Caco-2 (cell line): ENCODE measurements at regions not wholly inside any gene's neighbourhood (a gene's known extent, or its start where the extent isn't known, plus 50 kb on each side); places are given as distances from the start of the nearest gene placed in this dataset.

Experiments used
- BruUV-seq: library from RNA; stranded (reverse); fragments of 400-500 nt; replicated peaks from 2 replicates; lab custom pipeline; 2021; lab: Mats Ljungman, UMichigan
- CTCF ChIA-PET: fragments of 300-600 bp; sonication (Branson Sonifier 250); formaldehyde crosslinking; loops from one replicate; lab custom pipeline; 2022; ENCODE audit warnings: antibody characterized with exemption; lab: Charles Lee
- POLR2A ChIA-PET: fragments of 300-600 bp; sonication (Branson Sonifier 250); formaldehyde crosslinking; loops from one replicate; lab custom pipeline; 2022; ENCODE audit warnings: antibody characterized with exemption; lab: Charles Lee
- DNase-seq, 2 experiments: peaks; one replicate each; pipeline versions ENCODE4 v3.0.0 to v3.0.0-alpha.2; 2020 to 2022
- H3K27me3 ChIP-seq: replicated peaks from 2 replicates; pipeline ENCODE4 v1.6.0; 2011; ENCODE audit warnings: low read length; ENCODE audit not compliant: control insufficient read depth, insufficient read depth
- H3K36me3 ChIP-seq: 2 replicates; pipeline ENCODE4 v1.5.1; 2011; ENCODE audit warnings: low read length; ENCODE audit not compliant: control insufficient read depth, insufficient read depth
- H3K4me1 ChIP-seq: fragments of 250-450 bp; sonication (Bioruptor Pico); 2 replicates; pipeline ENCODE4 v1.5.1; 2020; ENCODE audit warnings: mild to moderate bottlenecking
- H3K4me3 ChIP-seq: 2 replicates; pipeline ENCODE4 v1.5.1; 2011; ENCODE audit warnings: low read depth, mild to moderate bottlenecking, control low read depth, low read length
- H3K9me3 ChIP-seq: fragments of 250-450 bp; sonication (Bioruptor Pico); 2 replicates; pipeline ENCODE4 v1.5.1; 2020; ENCODE audit warnings: mild to moderate bottlenecking, moderate library complexity
- H3K27ac Mint-ChIP-seq: one replicate; pipeline ENCODE4 v1.8.0; 2022; ENCODE audit warnings: mixed read lengths; ENCODE audit not compliant: unreplicated experiment
- H3K27me3 Mint-ChIP-seq: one replicate; pipeline ENCODE4 v1.8.0; 2022; ENCODE audit warnings: mixed read lengths; ENCODE audit not compliant: insufficient read depth, unreplicated experiment
- H3K36me3 Mint-ChIP-seq: one replicate; pipeline ENCODE4 v1.8.0; 2022; ENCODE audit warnings: mild to moderate bottlenecking, mixed read lengths; ENCODE audit not compliant: insufficient read depth, unreplicated experiment
- H3K4me1 Mint-ChIP-seq: one replicate; pipeline ENCODE4 v1.8.0; 2022; ENCODE audit warnings: low read depth, mixed read lengths; ENCODE audit not compliant: unreplicated experiment
- H3K4me3 Mint-ChIP-seq: one replicate; pipeline ENCODE4 v1.8.0; 2022; ENCODE audit warnings: mild to moderate bottlenecking, moderate library complexity, mixed read lengths; ENCODE audit not compliant: unreplicated experiment
- H3K9me3 Mint-ChIP-seq: one replicate; pipeline ENCODE4 v1.8.0; 2022; ENCODE audit warnings: mixed read lengths; ENCODE audit not compliant: unreplicated experiment
- intact Hi-C: fragments of 100-400 bp; cut with micrococcal nuclease; formaldehyde crosslinking; loops from one replicate; pipeline ENCODE4 v1.10.0; 2022; ENCODE audit not compliant: unreplicated experiment
- TF ChIP-seq, protein P1 (sequence below), 2 experiments: fragments of 200-600 bp in 1 of 2; IDR thresholded peaks; 1 replicate in 1 of 2; 2 replicates in 1 of 2; pipeline versions ENCODE4 v1.5.1 to v1.8.0; 2011 to 2022; ENCODE audit warnings: antibody characterized with exemption in 1 of 2, control low read depth in 1 of 2, inconsistent platforms in 1 of 2, low read depth in 1 of 2, low read length in 1 of 2, mild to moderate bottlenecking in 1 of 2, moderate library complexity in 1 of 2; ENCODE audit not compliant: insufficient read depth in 1 of 2, severe bottlenecking in 1 of 2, unreplicated experiment in 1 of 2

DNA sequence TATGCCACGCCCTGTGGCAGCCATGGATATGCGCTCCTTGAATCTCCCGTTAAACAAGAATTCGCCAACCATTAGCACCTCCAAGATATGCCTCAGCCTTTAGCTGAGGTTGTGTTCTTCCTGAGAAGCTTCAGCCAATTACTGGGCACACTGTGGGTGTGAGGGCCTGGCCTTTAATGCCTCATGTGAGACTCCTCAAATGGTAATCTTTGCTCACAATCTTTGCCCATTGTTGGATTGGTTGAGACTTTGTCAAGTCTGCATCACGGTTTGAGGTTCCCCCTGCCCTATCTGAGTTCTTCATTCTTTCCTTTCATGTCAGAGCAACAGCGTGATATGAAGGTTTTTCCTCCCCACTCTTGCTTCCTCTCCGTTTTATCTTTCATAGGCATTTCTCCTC is 108.1 kb upstream of the CCDC54 start:
- H3K4me3 Mint-ChIP-seq: no peak overlapping the region
- no peaks in the 10 kb centered on the region; the same call in none of the 2 replicates for H3K27me3 ChIP-seq
- no peak overlapping the region for H3K27ac Mint-ChIP-seq
- H3K27me3 Mint-ChIP-seq: no peaks in the 10 kb centered on the region
- no peaks in the 10 kb centered on the region for H3K36me3 Mint-ChIP-seq
- ChIA-PET POLR2A (no interaction called here), CTCF (no interaction called here)
- BruUV-seq: no TSS peak
- intact Hi-C loops: no loop called here
- H3K4me1 ChIP-seq: peaks cover 13% of the 10 kb centered on the region; the same call in 1 of the 2 replicates
- H3K4me1 Mint-ChIP-seq: peaks cover 9% of the 10 kb centered on the region
- TF ChIP-seq, protein P1, sequence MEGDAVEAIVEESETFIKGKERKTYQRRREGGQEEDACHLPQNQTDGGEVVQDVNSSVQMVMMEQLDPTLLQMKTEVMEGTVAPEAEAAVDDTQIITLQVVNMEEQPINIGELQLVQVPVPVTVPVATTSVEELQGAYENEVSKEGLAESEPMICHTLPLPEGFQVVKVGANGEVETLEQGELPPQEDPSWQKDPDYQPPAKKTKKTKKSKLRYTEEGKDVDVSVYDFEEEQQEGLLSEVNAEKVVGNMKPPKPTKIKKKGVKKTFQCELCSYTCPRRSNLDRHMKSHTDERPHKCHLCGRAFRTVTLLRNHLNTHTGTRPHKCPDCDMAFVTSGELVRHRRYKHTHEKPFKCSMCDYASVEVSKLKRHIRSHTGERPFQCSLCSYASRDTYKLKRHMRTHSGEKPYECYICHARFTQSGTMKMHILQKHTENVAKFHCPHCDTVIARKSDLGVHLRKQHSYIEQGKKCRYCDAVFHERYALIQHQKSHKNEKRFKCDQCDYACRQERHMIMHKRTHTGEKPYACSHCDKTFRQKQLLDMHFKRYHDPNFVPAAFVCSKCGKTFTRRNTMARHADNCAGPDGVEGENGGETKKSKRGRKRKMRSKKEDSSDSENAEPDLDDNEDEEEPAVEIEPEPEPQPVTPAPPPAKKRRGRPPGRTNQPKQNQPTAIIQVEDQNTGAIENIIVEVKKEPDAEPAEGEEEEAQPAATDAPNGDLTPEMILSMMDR (IDR thresholded peaks at IDR 0.05; ENCODE audit: insufficient read depth in 1 of 2, low read depth in 1 of 2, low read length in 1 of 2, severe bottlenecking in 1 of 2, unreplicated experiment in 1 of 2): no peak
- H3K36me3 ChIP-seq: no peaks in the 10 kb centered on the region
- no peaks in the 10 kb centered on the region for H3K9me3 ChIP-seq
- H3K4me3 ChIP-seq: no peak overlapping the region
- H3K9me3 Mint-ChIP-seq: no peaks in the 10 kb centered on the region
- no peak for DNase-seq

DNA sequence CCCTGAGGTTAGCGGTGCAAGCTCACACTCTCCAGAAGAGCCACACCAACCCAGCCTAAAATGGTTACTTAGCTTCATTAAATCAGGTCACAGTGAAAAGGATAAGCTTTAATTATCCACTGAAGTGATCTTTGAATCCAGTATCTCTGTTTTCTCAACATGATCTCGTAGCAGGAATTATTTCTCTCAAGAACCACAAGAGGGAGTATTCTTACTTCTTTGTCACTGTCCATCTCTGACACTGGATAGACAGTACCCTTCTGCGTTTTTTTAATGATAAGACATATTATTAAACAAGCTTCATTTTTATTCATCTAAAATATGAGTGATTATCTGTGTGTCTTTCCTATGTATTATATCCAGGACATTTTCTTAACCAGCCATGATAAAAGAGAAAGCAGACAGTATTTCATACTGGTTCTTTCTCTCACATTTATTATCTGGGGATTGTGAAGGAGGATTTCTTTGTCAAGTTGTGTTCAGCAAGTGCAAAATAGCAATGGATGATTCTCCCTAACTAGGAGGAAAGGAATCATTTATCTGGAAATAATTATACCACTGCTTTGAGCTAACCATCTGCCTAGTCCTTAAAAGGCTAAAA is 105.4 kb upstream of the CCDC54 start:
- peaks cover 4% of the 10 kb centered on the region for H3K27me3 Mint-ChIP-seq
- Histone ChIP-seq H3K4me3 (no peak overlapping the region), H3K36me3 (no peaks in the 10 kb centered on the region), H3K9me3 (no peaks in the 10 kb centered on the region), H3K4me1 (no peaks in the 10 kb centered on the region), H3K27me3 (no peaks in the 10 kb centered on the region; the same call in none of the 2 replicates)
- no peaks in the 10 kb centered on the region for H3K36me3 Mint-ChIP-seq
- H3K4me1 Mint-ChIP-seq: no peaks in the 10 kb centered on the region
- CTCF ChIA-PET: interaction anchor here (2.0 kb wide), 1 partner anchor 149 kb away, joined by 8 read pairs; no protein-coding TSS in a partner anchor
- intact Hi-C loops: loop anchor here (1.0 to 2.0 kb wide), 2 partner anchors 149 to 271 kb away; no protein-coding TSS in a partner anchor
- no peak overlapping the region for H3K4me3 Mint-ChIP-seq
- H3K27ac Mint-ChIP-seq: no peak overlapping the region
- POLR2A ChIA-PET: no interaction called here
- no peak for DNase-seq
- TF ChIP-seq, protein P1 (IDR thresholded peaks at IDR 0.05; ENCODE audit: insufficient read depth in 1 of 2, low read depth in 1 of 2, low read length in 1 of 2, severe bottlenecking in 1 of 2, unreplicated experiment in 1 of 2): peak; percentile 36 to 49
- H3K9me3 Mint-ChIP-seq: no peaks in the 10 kb centered on the region
- no TSS peak for BruUV-seq

DNA sequence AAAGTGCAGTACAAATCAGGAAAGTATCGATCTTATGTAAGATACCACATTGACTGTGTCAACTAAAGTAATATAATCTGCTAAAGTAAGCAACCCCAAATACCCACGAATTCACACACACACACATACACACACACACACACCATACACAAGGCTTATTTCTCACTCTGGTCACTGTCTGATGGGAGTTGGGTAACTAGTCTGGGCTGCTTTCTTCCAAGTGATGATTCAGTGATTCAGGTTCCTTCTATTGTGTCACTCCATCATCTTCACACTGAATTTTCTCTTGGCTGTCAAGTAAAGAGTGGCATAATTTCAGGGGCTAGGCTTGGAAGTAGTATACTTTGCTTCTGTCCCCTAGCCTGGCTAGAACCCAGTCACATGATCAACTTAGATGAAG is 104.8 kb upstream of the CCDC54 start:
- Mint-ChIP-seq H3K4me1 (no peaks in the 10 kb centered on the region), H3K4me3 (no peak overlapping the region), H3K36me3 (no peaks in the 10 kb centered on the region), H3K9me3 (no peaks in the 10 kb centered on the region), H3K27me3 (peaks cover 8% of the 10 kb centered on the region), H3K27ac (no peak overlapping the region)
- H3K36me3 ChIP-seq: no peaks in the 10 kb centered on the region
- DNase-seq: no peak
- H3K4me1 ChIP-seq: no peaks in the 10 kb centered on the region
- ChIA-PET CTCF (interaction anchor here (2.0 kb wide), 1 partner anchor 149 kb away, joined by 8 read pairs; no protein-coding TSS in a partner anchor), POLR2A (no interaction called here)
- intact Hi-C loops: loop anchor here (1.0 kb wide), 1 partner anchor 271 kb away; no protein-coding TSS in a partner anchor
- no peaks in the 10 kb centered on the region; the same call in 1 of the 2 replicates for H3K27me3 ChIP-seq
- no TSS peak for BruUV-seq
- H3K9me3 ChIP-seq: no peaks in the 10 kb centered on the region
- H3K4me3 ChIP-seq: no peak overlapping the region
- TF ChIP-seq, protein P1 (IDR thresholded peaks at IDR 0.05; ENCODE audit: insufficient read depth in 1 of 2, low read depth in 1 of 2, low read length in 1 of 2, severe bottlenecking in 1 of 2, unreplicated experiment in 1 of 2): no peak
